B cell (primary cell): ENCODE measurements at regions not wholly inside any gene's neighbourhood (a gene's known extent, or its start where the extent isn't known, plus 50 kb on each side); places are given as distances from the start of the nearest gene placed in this dataset.

Source experiments
- ATAC-seq: fragments of 200-7000 bp; cut with Tn5 transposase; one replicate; pipeline ENCODE4 v1.10.0; 2021; ENCODE audit warnings: low read depth, mild to moderate bottlenecking, moderate number of reproducible peaks, moderate library complexity
- CTCF ChIA-PET: fragments of 350-600 bp; sonication (Branson Sonifier 250); formaldehyde crosslinking; loops from one replicate; lab custom pipeline; 2021; ENCODE audit warnings: antibody characterized with exemption, inconsistent platforms; lab: Charles Lee
- POLR2A ChIA-PET: fragments of 350-600 bp; sonication (Branson Sonifier 250); formaldehyde crosslinking; loops from one replicate; lab custom pipeline; 2021; ENCODE audit warnings: antibody characterized with exemption; lab: Charles Lee
- DNase-seq: peaks from one replicate; pipeline ENCODE4 v3.0.0; 2013
- H2AFZ ChIP-seq: 2 replicates; pipeline ENCODE4 v1.6.1; 2012; ENCODE audit warnings: mild to moderate bottlenecking, low read depth, low read length; ENCODE audit not compliant: insufficient read depth, poor library complexity, severe bottlenecking
- H3K27ac ChIP-seq, 2 donors: 1 replicate in 1 of 2; 2 replicates in 1 of 2; pipeline ENCODE4 v1.5.1; 2012 to 2013; ENCODE audit warnings: low read length in 2 of 2, mild to moderate bottlenecking in 2 of 2, moderate library complexity in 1 of 2
- H3K27me3 ChIP-seq, 4 experiments: fragments of 200-600 bp in 1 of 4; sonication (generic) in 1 of 4; replicated peaks in 1 of 4; 1 replicate in 2 of 4; 2 replicates in 2 of 4; pipeline versions ENCODE4 v1.6.1 to v1.7.0; 2013 to 2016; ENCODE audit warnings: low read length in 3 of 4, mild to moderate bottlenecking in 2 of 4, mixed read lengths in 1 of 4, moderate library complexity in 1 of 4; ENCODE audit not compliant: insufficient read depth in 4 of 4, control insufficient read depth in 3 of 4; ENCODE audit errors: control extremely low read depth in 1 of 4
- H3K36me3 ChIP-seq, 2 experiments: replicated peaks in 1 of 2; 1 replicate in 1 of 2; 2 replicates in 1 of 2; pipeline versions ENCODE4 v1.6.1 to v1.7.1; 2013; ENCODE audit warnings: low read length in 1 of 2; ENCODE audit not compliant: insufficient read depth in 2 of 2, control insufficient read depth in 1 of 2; ENCODE audit errors: control extremely low read depth in 1 of 2, extremely low read depth in 1 of 2
- H3K4me1 ChIP-seq, 2 donors: fragments of 200-600 bp in 1 of 2; sonication (generic) in 1 of 2; 1 replicate in 1 of 2; 2 replicates in 1 of 2; pipeline versions ENCODE4 v1.5.1 to v1.6.1; 2013 to 2017; ENCODE audit warnings: low read length in 2 of 2; ENCODE audit not compliant: control insufficient read depth in 2 of 2, insufficient read depth in 2 of 2
- H3K4me2 ChIP-seq: replicated peaks from 2 replicates; pipeline ENCODE3; 2012; ENCODE audit warnings: mild to moderate bottlenecking, low read depth, low read length; ENCODE audit not compliant: poor library complexity, severe bottlenecking
- H3K4me3 ChIP-seq, 5 experiments: fragments of 200-600 bp in 1 of 5; sonication (generic) in 1 of 5; 1 replicate in 3 of 5; 2 replicates in 2 of 5; pipeline versions ENCODE4 v1.5.1 to v1.7.0; 2011 to 2016; ENCODE audit warnings: low read length in 4 of 5, mild to moderate bottlenecking in 4 of 5, low read depth in 2 of 5, control low read depth in 1 of 5, moderate library complexity in 1 of 5; ENCODE audit not compliant: insufficient read depth in 1 of 5; ENCODE audit errors: control extremely low read depth in 1 of 5, extremely low read depth in 1 of 5
- H3K79me2 ChIP-seq: fragments of 200-600 bp; sonication (generic); one replicate; pipeline ENCODE4 v1.6.0; 2016; ENCODE audit warnings: low read length; ENCODE audit not compliant: control insufficient read depth, insufficient read depth
- H3K9ac ChIP-seq: fragments of 200-600 bp; sonication (generic); 2 replicates; pipeline ENCODE4 v1.6.1; 2017; ENCODE audit warnings: mild to moderate bottlenecking, low read length, moderate library complexity
- H3K9me3 ChIP-seq, 3 donors: one replicate each; pipeline versions ENCODE4 v1.6.1 to v1.7.1; 2013; ENCODE audit warnings: low read length in 2 of 3; ENCODE audit not compliant: control insufficient read depth in 2 of 3, insufficient read depth in 1 of 3; ENCODE audit errors: control extremely low read depth in 1 of 3
- H4K20me1 ChIP-seq: 2 replicates; pipeline ENCODE4 v1.6.0; 2012; ENCODE audit warnings: mild to moderate bottlenecking, low read length; ENCODE audit not compliant: insufficient read depth, control insufficient read depth, poor library complexity, severe bottlenecking
- H3K27ac Mint-ChIP-seq: one replicate; pipeline ENCODE4 v1.8.0; 2021; ENCODE audit warnings: mixed read lengths
- H3K27me3 Mint-ChIP-seq: one replicate; pipeline ENCODE4 v1.8.0; 2021; ENCODE audit warnings: mixed read lengths
- H3K4me1 Mint-ChIP-seq: one replicate; pipeline ENCODE4 v1.8.0; 2021; ENCODE audit warnings: mixed read lengths
- H3K4me3 Mint-ChIP-seq: one replicate; pipeline ENCODE4 v1.8.0; 2021; ENCODE audit warnings: mixed read lengths
- H3K9me3 Mint-ChIP-seq: one replicate; pipeline ENCODE4 v1.8.0; 2022; ENCODE audit warnings: mixed read lengths; ENCODE audit not compliant: insufficient read depth
- CTCF ChIP-seq: fragments of 200-600 bp; IDR thresholded peaks from one replicate; pipeline ENCODE4 v1.8.0; 2022; ENCODE audit warnings: antibody characterized with exemption, mild to moderate bottlenecking
- EZH2 ChIP-seq: IDR thresholded peaks from 2 replicates; pipeline ENCODE4 v1.6.1; 2012; ENCODE audit warnings: borderline replicate concordance, low read depth, mild to moderate bottlenecking, moderate library complexity, low read length; ENCODE audit not compliant: insufficient read depth, poor library complexity, severe bottlenecking
- WGBS: methylation state at CpG from one replicate; pipeline ENCODE4 v1.1.5; 2013; ENCODE audit warnings: missing lambda C conversion rate; ENCODE audit not compliant: insufficient coverage; 5-methylcytosine and 5-hydroxymethylcytosine counted together
- intact Hi-C: fragments of 100-400 bp; cut with micrococcal nuclease; formaldehyde crosslinking; loops from one replicate; pipeline ENCODE4 v1.10.0; 2022

GRCh38 chr5:175243441-175243840, 200.5 kb downstream of the DRD1 start:
- peaks cover 0 to 4% (median 0%) of the 10 kb centered on the region in 3 donors for H3K9me3 ChIP-seq
- no peak overlapping the region for H3K9ac ChIP-seq
- no peak overlapping the region for H3K27ac Mint-ChIP-seq
- no peak overlapping the region for H3K4me3 ChIP-seq
- no peaks in the 10 kb centered on the region for H3K79me2 ChIP-seq
- no peaks in the 10 kb centered on the region for H3K36me3 ChIP-seq
- peaks cover 0 to 3% (median 0%) of the 10 kb centered on the region in 4 experiments for H3K27me3 ChIP-seq
- ChIA-PET POLR2A (no interaction called here), CTCF (interaction anchor here (0.7 kb wide), 1 partner anchor 9 kb away, joined by 4 read pairs; no protein-coding TSS in a partner anchor)
- H4K20me1 ChIP-seq = no peaks in the 10 kb centered on the region
- DNase-seq (no peak), ATAC-seq (no peak)
- WGBS = 83% methylated on average over 6 of the region's 6 CpGs
- H3K4me1 ChIP-seq = no peaks in the 10 kb centered on the region
- no peak overlapping the region for H3K27ac ChIP-seq
- H3K27me3 Mint-ChIP-seq = peaks cover 4% of the 10 kb centered on the region
- TF ChIP-seq EZH2 (no peak), CTCF (no peak)
- H3K4me3 Mint-ChIP-seq = no peak overlapping the region
- intact Hi-C loops = no loop called here
- peaks cover 3% of the 10 kb centered on the region for H3K9me3 Mint-ChIP-seq
- H3K4me1 Mint-ChIP-seq = no peaks in the 10 kb centered on the region
- no peak overlapping the region for H3K4me2 ChIP-seq
- H2AFZ ChIP-seq = no peak overlapping the region

GRCh38 chr5:175242207-175242606, 201.8 kb downstream of the DRD1 start:
- Histone ChIP-seq H3K4me1 (no peaks in the 10 kb centered on the region), H3K4me2 (no peak overlapping the region), H3K9me3 (peaks cover 0 to 4% (median 0%) of the 10 kb centered on the region in 3 donors), H4K20me1 (no peaks in the 10 kb centered on the region), H2AFZ (no peak overlapping the region), H3K27me3 (peaks cover 0 to 5% (median 0%) of the 10 kb centered on the region in 4 experiments), H3K4me3 (no peak overlapping the region), H3K36me3 (no peaks in the 10 kb centered on the region), H3K9ac (no peak overlapping the region), H3K79me2 (no peaks in the 10 kb centered on the region), H3K27ac (no peak overlapping the region)
- intact Hi-C loops = no loop called here
- no peaks in the 10 kb centered on the region for H3K4me1 Mint-ChIP-seq
- no peak overlapping the region for H3K4me3 Mint-ChIP-seq
- no peak for ATAC-seq
- no peak for DNase-seq
- POLR2A ChIA-PET = no interaction called here
- H3K27me3 Mint-ChIP-seq = peaks cover 4% of the 10 kb centered on the region
- H3K27ac Mint-ChIP-seq = no peak overlapping the region
- whole genome bisulfite sequencing = 94% methylated on average over 3 of the region's 5 CpGs
- CTCF ChIA-PET = no interaction called here
- TF ChIP-seq CTCF = no peak
- TF ChIP-seq EZH2 = no peak
- H3K9me3 Mint-ChIP-seq = no peaks in the 10 kb centered on the region
